Prostate gland (tissue), 2 donors: ENCODE measurements at regions not wholly inside any gene's neighbourhood (a gene's known extent, or its start where the extent isn't known, plus 50 kb on each side); places are given as distances from the start of the nearest gene placed in this dataset.
"Not testable (repeated sequence)": the region's sequence is repeated elsewhere in the genome, so short reads cannot be mapped to it uniquely, and the experiment has no call there.

ENCODE experiments used
- DNase-seq: peaks from one replicate; pipeline ENCODE4 v3.0.0-alpha.2; 2019; ENCODE audit warnings: low spot score
- H3K27ac ChIP-seq, 2 donors: fragments of 200-600 bp; sonication (generic); 2 replicates each; pipeline ENCODE4 v1.5.1; 2017 to 2019
- H3K27me3 ChIP-seq: fragments of 200-600 bp; sonication (generic); replicated peaks from 2 replicates; pipeline ENCODE4 v1.5.1; 2019; ENCODE audit not compliant: insufficient read depth
- H3K36me3 ChIP-seq, 2 donors: fragments of 200-600 bp; sonication (generic); 1 replicate in 1 of 2; 2 replicates in 1 of 2; pipeline versions ENCODE4 v1.5.1 to v1.8.1; 2017 to 2019
- H3K4me1 ChIP-seq: fragments of 200-600 bp; sonication (generic); replicated peaks from 2 replicates; pipeline ENCODE4 v1.5.1; 2019
- H3K4me3 ChIP-seq, 2 donors: fragments of 200-600 bp; sonication (generic); 2 replicates each; pipeline ENCODE4 v1.5.1; 2017 to 2019
- H3K9me3 ChIP-seq: fragments of 200-600 bp; sonication (generic); 2 replicates; pipeline ENCODE4 v1.5.1; 2017
- CTCF ChIP-seq, 4 experiments: fragments of 200-600 bp in 2 of 4; fragments of 450-650 bp in 2 of 4; sonication (generic) in 2 of 4; IDR thresholded peaks; 1 replicate in 3 of 4; 2 replicates in 1 of 4; pipeline ENCODE4 v1.5.1; 2016 to 2019; ENCODE audit warnings: antibody characterized with exemption in 4 of 4, mild to moderate bottlenecking in 2 of 4, moderate library complexity in 2 of 4
- POLR2A ChIP-seq: fragments of 450-650 bp; IDR thresholded peaks from one replicate; pipeline ENCODE4 v1.6.1; 2016; ENCODE audit warnings: antibody characterized with exemption, mild to moderate bottlenecking
- POLR2AphosphoS5 ChIP-seq: sonication (generic); formaldehyde crosslinking; IDR thresholded peaks from one replicate; pipeline ENCODE4 v1.6.1; 2017; ENCODE audit warnings: antibody characterized with exemption
- WGBS: methylation state at CpG from one replicate; pipeline ENCODE4 v1.1.5; 2018; 5-methylcytosine and 5-hydroxymethylcytosine counted together
- intact Hi-C: fragments of 100-400 bp; cut with DNase I; formaldehyde crosslinking; loops from one replicate; pipeline ENCODE4 v1.14.2; 2022

- Histone ChIP-seq H3K4me1 (no peaks in the 10 kb centered on the region), H3K9me3 (no peaks in the 10 kb centered on the region), H3K4me3 (no peak overlapping the region), H3K27me3 (no peaks in the 10 kb centered on the region), H3K36me3 (no peaks in the 10 kb centered on the region), H3K27ac (no peak overlapping the region)
- WGBS = 67% methylated on average over 3 of the region's 3 CpGs
- no peak for DNase-seq
- intact Hi-C loops = no loop called here
- TF ChIP-seq CTCF (IDR thresholded peaks at IDR 0.05) = no peak
- no peak for TF ChIP-seq POLR2A
- no peak for TF ChIP-seq POLR2AphosphoS5
Observed at GRCh38 chr16:65373097-65373496, 251.2 kb upstream of the CDH11 start.

- Histone ChIP-seq H3K9me3 (no peaks in the 10 kb centered on the region), H3K27me3 (no peaks in the 10 kb centered on the region), H3K27ac (no peak overlapping the region), H3K4me1 (no peaks in the 10 kb centered on the region), H3K4me3 (no peak overlapping the region), H3K36me3 (no peaks in the 10 kb centered on the region)
- TF ChIP-seq CTCF (IDR thresholded peaks at IDR 0.05) = no peak
- no peak for TF ChIP-seq POLR2AphosphoS5
- no peak for TF ChIP-seq POLR2A
- DNase-seq = no peak
- intact Hi-C loops = no loop called here
Observed at GRCh38 chr16:65372171-65372570, 250.3 kb upstream of the CDH11 start.

DNA sequence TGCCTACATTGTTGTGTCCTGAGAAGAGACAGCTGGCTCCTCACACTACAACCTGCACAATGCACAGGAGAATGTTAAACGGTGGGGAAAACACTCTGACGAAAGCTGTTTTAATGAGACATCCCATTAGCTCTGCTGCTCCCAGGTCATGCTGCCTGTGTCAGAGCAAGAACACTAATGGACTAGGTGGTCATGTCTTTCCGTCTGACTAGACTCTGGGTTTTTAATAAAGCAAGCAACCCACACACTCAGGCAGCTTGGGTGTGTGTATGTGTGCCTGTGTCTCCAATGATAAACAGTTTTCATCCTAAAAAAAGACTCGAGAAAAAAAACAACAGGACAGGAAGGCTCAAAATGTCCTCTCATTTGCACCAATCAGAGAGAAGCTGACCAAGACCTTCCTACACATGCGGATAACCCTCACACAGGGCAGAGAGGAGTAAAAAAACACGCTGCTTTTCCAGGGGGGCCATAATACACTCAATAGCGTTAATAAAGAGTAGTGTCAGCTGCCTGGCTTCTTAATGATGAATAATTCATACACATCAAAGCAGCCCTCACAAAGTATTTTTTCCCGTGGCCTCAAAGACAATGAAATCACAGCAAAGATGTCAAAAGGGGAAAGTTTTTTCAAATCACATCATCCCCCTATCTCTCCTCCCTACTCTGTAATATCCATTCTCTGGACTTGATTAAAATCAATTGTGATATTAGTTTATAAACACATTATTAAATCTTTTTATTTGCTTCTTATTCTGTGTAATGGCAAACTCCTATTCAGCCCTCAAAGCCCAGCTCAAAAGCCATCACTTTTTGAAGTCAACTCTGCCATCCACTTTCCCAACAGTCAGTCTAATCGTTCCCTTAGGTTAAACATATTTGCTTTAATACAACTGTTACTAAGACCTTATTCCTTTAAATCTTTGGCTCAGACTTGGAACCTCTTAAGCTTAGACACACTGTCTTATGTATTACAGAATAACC is 244.2 kb upstream of the CDH11 start:
- H3K9me3 ChIP-seq = no peaks in the 10 kb centered on the region
- 74% methylated on average over 9 of the region's 9 CpGs for WGBS
- H3K4me3 ChIP-seq = no peak overlapping the region
- H3K27ac ChIP-seq = no peak overlapping the region
- intact Hi-C loops = no loop called here
- DNase-seq = no peak
- no peaks in the 10 kb centered on the region for H3K36me3 ChIP-seq
- H3K27me3 ChIP-seq = no peaks in the 10 kb centered on the region
- TF ChIP-seq CTCF (IDR thresholded peaks at IDR 0.05) = no peak
- no peak for TF ChIP-seq POLR2A
- TF ChIP-seq POLR2AphosphoS5 = no peak
- H3K4me1 ChIP-seq = no peaks in the 10 kb centered on the region

DNA sequence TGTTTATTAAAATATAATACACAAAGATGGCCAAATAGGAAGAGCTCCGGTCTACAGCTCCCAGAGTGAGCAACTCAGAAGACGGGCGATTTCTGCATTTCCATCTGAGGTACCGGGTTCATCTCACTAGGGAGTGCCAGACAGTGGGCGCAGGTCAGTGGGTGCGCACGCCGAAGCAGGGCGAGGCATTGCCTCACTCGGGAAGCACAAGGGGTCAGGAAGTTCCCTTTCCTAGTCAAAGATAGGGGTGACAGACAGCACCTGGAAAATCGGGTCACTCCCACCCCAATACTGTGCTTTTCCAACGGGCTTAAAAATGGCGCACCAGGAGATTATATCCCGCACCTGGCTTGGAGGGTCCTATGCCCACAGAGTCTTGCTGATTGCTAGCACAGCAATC is 234.9 kb upstream of the CDH11 start:
- H3K4me1 ChIP-seq, intact Hi-C loops, DNase-seq, H3K9me3 ChIP-seq, H3K27ac ChIP-seq, H3K27me3 ChIP-seq, H3K4me3 ChIP-seq, H3K36me3 ChIP-seq: not testable (repeated sequence)
- WGBS = 98% methylated on average over 14 of the region's 14 CpGs

- Histone ChIP-seq H3K9me3 (no peaks in the 10 kb centered on the region), H3K36me3 (no peaks in the 10 kb centered on the region), H3K27me3 (no peaks in the 10 kb centered on the region), H3K4me3 (no peak overlapping the region), H3K27ac (no peak overlapping the region), H3K4me1 (no peaks in the 10 kb centered on the region)
- no peak for DNase-seq
- intact Hi-C loops = no loop called here
- TF ChIP-seq CTCF (IDR thresholded peaks at IDR 0.05) (no peak), POLR2A (no peak), POLR2AphosphoS5 (no peak)
Observed at GRCh38 chr16:65355706-65356105, 233.8 kb upstream of the CDH11 start.
